ENCODE measurements at regions not wholly inside any gene's neighbourhood (a gene's known extent, or its start where the extent isn't known, plus 50 kb on each side); places are given as distances from the start of the nearest gene placed in this dataset.
"Not testable (repeated sequence)": the region's sequence is repeated elsewhere in the genome, so short reads cannot be mapped to it uniquely, and the experiment has no call there.

DNA sequence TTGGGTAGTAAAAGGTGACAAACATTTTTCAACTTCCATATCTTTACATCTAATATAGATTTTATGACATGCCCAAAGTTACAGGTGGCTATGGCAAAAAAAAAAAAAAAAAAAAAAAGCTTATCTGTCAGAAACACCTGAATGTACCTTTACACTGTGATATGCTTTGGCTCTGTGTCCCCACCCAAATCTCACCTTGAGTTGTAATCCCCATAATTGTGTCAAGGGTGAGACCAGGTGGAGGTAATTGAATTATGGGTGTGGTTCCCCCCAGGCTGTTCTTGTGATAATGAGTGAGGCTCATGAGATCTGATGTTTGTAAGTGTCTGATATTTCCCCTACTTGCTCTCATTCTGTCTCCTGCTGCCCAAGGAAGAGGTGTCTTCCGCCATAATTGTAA lies 139.6 kb upstream of the LRRC61 start:
- TF ChIP-seq, protein P1, sequence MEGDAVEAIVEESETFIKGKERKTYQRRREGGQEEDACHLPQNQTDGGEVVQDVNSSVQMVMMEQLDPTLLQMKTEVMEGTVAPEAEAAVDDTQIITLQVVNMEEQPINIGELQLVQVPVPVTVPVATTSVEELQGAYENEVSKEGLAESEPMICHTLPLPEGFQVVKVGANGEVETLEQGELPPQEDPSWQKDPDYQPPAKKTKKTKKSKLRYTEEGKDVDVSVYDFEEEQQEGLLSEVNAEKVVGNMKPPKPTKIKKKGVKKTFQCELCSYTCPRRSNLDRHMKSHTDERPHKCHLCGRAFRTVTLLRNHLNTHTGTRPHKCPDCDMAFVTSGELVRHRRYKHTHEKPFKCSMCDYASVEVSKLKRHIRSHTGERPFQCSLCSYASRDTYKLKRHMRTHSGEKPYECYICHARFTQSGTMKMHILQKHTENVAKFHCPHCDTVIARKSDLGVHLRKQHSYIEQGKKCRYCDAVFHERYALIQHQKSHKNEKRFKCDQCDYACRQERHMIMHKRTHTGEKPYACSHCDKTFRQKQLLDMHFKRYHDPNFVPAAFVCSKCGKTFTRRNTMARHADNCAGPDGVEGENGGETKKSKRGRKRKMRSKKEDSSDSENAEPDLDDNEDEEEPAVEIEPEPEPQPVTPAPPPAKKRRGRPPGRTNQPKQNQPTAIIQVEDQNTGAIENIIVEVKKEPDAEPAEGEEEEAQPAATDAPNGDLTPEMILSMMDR (IDR thresholded peaks at IDR 0.05; ENCODE audit: insufficient read depth, low read length), result not testable (repeated sequence)
- TF ChIP-seq POLR2AphosphoS5 (IDR thresholded peaks at IDR 0.05; ENCODE audit: low read depth), result not testable (repeated sequence)
- TF ChIP-seq, protein P2, sequence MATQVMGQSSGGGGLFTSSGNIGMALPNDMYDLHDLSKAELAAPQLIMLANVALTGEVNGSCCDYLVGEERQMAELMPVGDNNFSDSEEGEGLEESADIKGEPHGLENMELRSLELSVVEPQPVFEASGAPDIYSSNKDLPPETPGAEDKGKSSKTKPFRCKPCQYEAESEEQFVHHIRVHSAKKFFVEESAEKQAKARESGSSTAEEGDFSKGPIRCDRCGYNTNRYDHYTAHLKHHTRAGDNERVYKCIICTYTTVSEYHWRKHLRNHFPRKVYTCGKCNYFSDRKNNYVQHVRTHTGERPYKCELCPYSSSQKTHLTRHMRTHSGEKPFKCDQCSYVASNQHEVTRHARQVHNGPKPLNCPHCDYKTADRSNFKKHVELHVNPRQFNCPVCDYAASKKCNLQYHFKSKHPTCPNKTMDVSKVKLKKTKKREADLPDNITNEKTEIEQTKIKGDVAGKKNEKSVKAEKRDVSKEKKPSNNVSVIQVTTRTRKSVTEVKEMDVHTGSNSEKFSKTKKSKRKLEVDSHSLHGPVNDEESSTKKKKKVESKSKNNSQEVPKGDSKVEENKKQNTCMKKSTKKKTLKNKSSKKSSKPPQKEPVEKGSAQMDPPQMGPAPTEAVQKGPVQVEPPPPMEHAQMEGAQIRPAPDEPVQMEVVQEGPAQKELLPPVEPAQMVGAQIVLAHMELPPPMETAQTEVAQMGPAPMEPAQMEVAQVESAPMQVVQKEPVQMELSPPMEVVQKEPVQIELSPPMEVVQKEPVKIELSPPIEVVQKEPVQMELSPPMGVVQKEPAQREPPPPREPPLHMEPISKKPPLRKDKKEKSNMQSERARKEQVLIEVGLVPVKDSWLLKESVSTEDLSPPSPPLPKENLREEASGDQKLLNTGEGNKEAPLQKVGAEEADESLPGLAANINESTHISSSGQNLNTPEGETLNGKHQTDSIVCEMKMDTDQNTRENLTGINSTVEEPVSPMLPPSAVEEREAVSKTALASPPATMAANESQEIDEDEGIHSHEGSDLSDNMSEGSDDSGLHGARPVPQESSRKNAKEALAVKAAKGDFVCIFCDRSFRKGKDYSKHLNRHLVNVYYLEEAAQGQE (IDR thresholded peaks at IDR 0.05; ENCODE audit: insufficient replicate concordance, low read depth), result not testable (repeated sequence)

Measured in HL-60 (cell line).